HEK293 (cell line): ENCODE measurements at regions not wholly inside any gene's neighbourhood (a gene's known extent, or its start where the extent isn't known, plus 50 kb on each side); places are given as distances from the start of the nearest gene placed in this dataset.

Source experiments
- CTCF ChIA-PET: fragments of 350-600 bp; formaldehyde crosslinking; extraction: SDS; loops from one replicate; lab custom pipeline; 2021; ENCODE audit warnings: antibody characterized with exemption; lab: Yijun Ruan, JAX
- POLR2A ChIA-PET: fragments of 300-600 bp; formaldehyde crosslinking; extraction: SDS; loops from one replicate; lab custom pipeline; 2020; ENCODE audit warnings: antibody characterized with exemption, inconsistent platforms; lab: Yijun Ruan, JAX
- H3K27ac ChIP-seq: fragments of 200-500 bp; sonication (Bioruptor generic); 2 replicates; pipeline ENCODE4 v1.5.1; 2014; ENCODE audit warnings: low read depth, low read length, control low read depth, inconsistent platforms; ENCODE audit errors: extremely low read depth
- H3K36me3 ChIP-seq, 2 experiments: fragments of 200-500 bp in 1 of 2; sonication (Bioruptor generic) in 1 of 2; 1 replicate in 1 of 2; 2 replicates in 1 of 2; pipeline ENCODE4 v1.5.1; 2014 to 2017; ENCODE audit warnings: inconsistent platforms in 2 of 2, low read length in 2 of 2; ENCODE audit not compliant: control insufficient read depth in 2 of 2, insufficient read depth in 1 of 2
- H3K4me1 ChIP-seq: fragments of 200-500 bp; sonication (Bioruptor generic); 2 replicates; pipeline ENCODE4 v1.5.1; 2014; ENCODE audit warnings: mild to moderate bottlenecking, low read length, inconsistent platforms; ENCODE audit not compliant: control insufficient read depth, insufficient read depth
- H3K4me3 ChIP-seq: 2 replicates; pipeline ENCODE4 v1.5.1; 2011; ENCODE audit warnings: low read depth, mild to moderate bottlenecking, control low read depth, low read length, moderate library complexity
- H3K9me3 ChIP-seq: fragments of 200-500 bp; sonication (Bioruptor generic); 2 replicates; pipeline ENCODE4 v1.5.1; 2014; ENCODE audit warnings: low read depth, low read length, inconsistent platforms; ENCODE audit not compliant: control insufficient read depth, insufficient read depth
- EGR2 ChIP-seq: fragments of 450-650 bp; formaldehyde crosslinking; IDR thresholded peaks from 2 replicates; pipeline ENCODE4 v1.5.1; 2016; ENCODE audit warnings: low read depth, missing biosample characterization, missing genetic modification characterization
- GLI4 ChIP-seq: fragments of 450-650 bp; formaldehyde crosslinking; IDR thresholded peaks from 2 replicates; pipeline ENCODE4 v1.5.1; 2016; ENCODE audit warnings: missing biosample characterization, missing genetic modification characterization
- MZF1 ChIP-seq: fragments of 450-650 bp; formaldehyde crosslinking; IDR thresholded peaks from 2 replicates; pipeline ENCODE4 v1.5.1; 2017; ENCODE audit warnings: missing biosample characterization, missing genetic modification characterization, borderline replicate concordance
- OVOL3 ChIP-seq: fragments of 450-650 bp; formaldehyde crosslinking; IDR thresholded peaks from 2 replicates; pipeline ENCODE4 v1.5.1; 2016; ENCODE audit warnings: missing biosample characterization, missing genetic modification characterization
- SCRT2 ChIP-seq: fragments of 450-650 bp; formaldehyde crosslinking; IDR thresholded peaks from 2 replicates; pipeline ENCODE4 v1.5.1; 2016; ENCODE audit warnings: missing biosample characterization, missing genetic modification characterization
- TRIM28 ChIP-seq: IDR thresholded peaks from 2 replicates; pipeline ENCODE4 v1.6.1; 2011; ENCODE audit warnings: low read length, control low read depth, borderline replicate concordance
- YY2 ChIP-seq: fragments of 450-650 bp; formaldehyde crosslinking; IDR thresholded peaks from 2 replicates; pipeline ENCODE4 v1.5.1; 2016; ENCODE audit warnings: missing biosample characterization, missing genetic modification characterization
- ZBTB17 ChIP-seq: fragments of 450-650 bp; formaldehyde crosslinking; IDR thresholded peaks from 2 replicates; pipeline ENCODE4 v1.5.1; 2016; ENCODE audit warnings: missing biosample characterization, missing genetic modification characterization
- ZBTB44 ChIP-seq: fragments of 450-650 bp; IDR thresholded peaks from 2 replicates; pipeline ENCODE4 v1.5.1; 2018; ENCODE audit warnings: missing biosample characterization, mild to moderate bottlenecking, missing genetic modification characterization
- ZNF16 ChIP-seq: fragments of 450-650 bp; formaldehyde crosslinking; IDR thresholded peaks from 2 replicates; pipeline ENCODE4 v1.5.1; 2016; ENCODE audit warnings: low read depth, missing biosample characterization, missing genetic modification characterization
- ZNF174 ChIP-seq: fragments of 450-650 bp; formaldehyde crosslinking; IDR thresholded peaks from 2 replicates; pipeline ENCODE4 v1.5.0; 2017; ENCODE audit warnings: missing biosample characterization, mild to moderate bottlenecking, missing genetic modification characterization
- ZNF184 ChIP-seq: fragments of 450-650 bp; IDR thresholded peaks from 2 replicates; pipeline ENCODE4 v1.5.1; 2018; ENCODE audit warnings: missing biosample characterization, mild to moderate bottlenecking, missing genetic modification characterization
- ZNF302 ChIP-seq: fragments of 450-650 bp; formaldehyde crosslinking; IDR thresholded peaks from 2 replicates; pipeline ENCODE4 v1.5.1; 2016; ENCODE audit warnings: missing biosample characterization, missing genetic modification characterization, low read depth
- ZNF548 ChIP-seq: fragments of 450-650 bp; formaldehyde crosslinking; IDR thresholded peaks from 2 replicates; pipeline ENCODE4 v1.5.1; 2016; ENCODE audit warnings: missing biosample characterization, missing genetic modification characterization
- ZNF549 ChIP-seq: fragments of 450-650 bp; IDR thresholded peaks from 2 replicates; pipeline ENCODE4 v1.5.1; 2018; ENCODE audit warnings: missing biosample characterization, missing genetic modification characterization, mild to moderate bottlenecking, inconsistent platforms, moderate library complexity
- ZNF558 ChIP-seq: fragments of 450-650 bp; formaldehyde crosslinking; IDR thresholded peaks from 2 replicates; pipeline ENCODE4 v1.5.1; 2016; ENCODE audit warnings: missing biosample characterization, missing genetic modification characterization
- ZNF610 ChIP-seq: fragments of 450-650 bp; formaldehyde crosslinking; IDR thresholded peaks from 2 replicates; pipeline ENCODE4 v1.5.1; 2016; ENCODE audit warnings: missing biosample characterization, missing genetic modification characterization, borderline replicate concordance
- ZNF624 ChIP-seq: fragments of 450-650 bp; formaldehyde crosslinking; IDR thresholded peaks from 2 replicates; pipeline ENCODE4 v1.5.1; 2017; ENCODE audit warnings: missing biosample characterization, missing genetic modification characterization
- ZNF626 ChIP-seq: fragments of 450-650 bp; sonication (Bioruptor Pico); formaldehyde crosslinking; IDR thresholded peaks from 2 replicates; pipeline ENCODE4 v1.5.1; 2018; ENCODE audit warnings: missing biosample characterization, missing genetic modification characterization, inconsistent platforms
- ZNF677 ChIP-seq: fragments of 450-650 bp; IDR thresholded peaks from 2 replicates; pipeline ENCODE4 v1.5.0; 2018; ENCODE audit warnings: missing biosample characterization, mild to moderate bottlenecking, missing genetic modification characterization, moderate library complexity
- ZNF747 ChIP-seq: fragments of 450-650 bp; formaldehyde crosslinking; IDR thresholded peaks from 2 replicates; pipeline ENCODE4 v1.5.1; 2016; ENCODE audit warnings: missing biosample characterization, missing genetic modification characterization
- ZNF76 ChIP-seq: fragments of 450-650 bp; formaldehyde crosslinking; IDR thresholded peaks from 2 replicates; pipeline ENCODE4; 2016; ENCODE audit warnings: low read depth, missing biosample characterization, missing genetic modification characterization, borderline replicate concordance
- ZNF837 ChIP-seq: fragments of 450-650 bp; formaldehyde crosslinking; IDR thresholded peaks from 2 replicates; pipeline ENCODE4 v1.5.1; 2016; ENCODE audit warnings: missing biosample characterization, missing genetic modification characterization
- ZXDB ChIP-seq: fragments of 450-650 bp; formaldehyde crosslinking; IDR thresholded peaks from 2 replicates; pipeline ENCODE4 v1.5.1; 2016; ENCODE audit warnings: missing biosample characterization, missing genetic modification characterization
- TF ChIP-seq, protein P1 (sequence below): fragments of 450-650 bp; formaldehyde crosslinking; IDR thresholded peaks from 2 replicates; pipeline ENCODE4 v1.5.1; 2016; ENCODE audit warnings: missing biosample characterization, missing genetic modification characterization
- TF ChIP-seq, protein P2 (sequence below): fragments of 450-650 bp; formaldehyde crosslinking; IDR thresholded peaks from 2 replicates; pipeline ENCODE4 v1.5.1; 2016; ENCODE audit warnings: missing biosample characterization, missing genetic modification characterization
- TF ChIP-seq, protein P3 (sequence below): fragments of 450-650 bp; formaldehyde crosslinking; conservative IDR thresholded peaks from 2 replicates; pipeline ENCODE4 v1.5.1; 2016; ENCODE audit warnings: low read depth, missing biosample characterization, missing genetic modification characterization

- Histone ChIP-seq H3K9me3 (no peaks in the 10 kb centered on the region), H3K27ac (no peak overlapping the region), H3K36me3 (no peaks in the 10 kb centered on the region), H3K4me1 (peaks cover 20% of the 10 kb centered on the region), H3K4me3 (no peak overlapping the region)
- no peak for TF ChIP-seq ZBTB17 (tag by site-specific recombination)
- TF ChIP-seq, protein P1, sequence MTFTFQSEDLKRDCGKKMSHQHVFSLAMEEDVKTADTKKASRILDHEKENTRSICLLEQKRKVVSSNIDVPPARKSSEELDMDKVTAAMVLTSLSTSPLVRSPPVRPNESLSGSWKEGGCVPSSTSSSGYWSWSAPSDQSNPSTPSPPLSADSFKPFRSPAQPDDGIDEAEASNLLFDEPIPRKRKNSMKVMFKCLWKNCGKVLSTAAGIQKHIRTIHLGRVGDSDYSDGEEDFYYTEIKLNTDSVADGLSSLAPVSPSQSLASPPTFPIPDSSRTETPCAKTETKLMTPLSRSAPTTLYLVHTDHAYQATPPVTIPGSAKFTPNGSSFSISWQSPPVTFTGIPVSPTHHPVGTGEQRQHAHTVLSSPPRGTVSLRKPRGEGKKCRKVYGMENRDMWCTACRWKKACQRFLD (tag by site-specific recombination), result no peak
- no peak for TF ChIP-seq ZNF610
- TF ChIP-seq, protein P2, sequence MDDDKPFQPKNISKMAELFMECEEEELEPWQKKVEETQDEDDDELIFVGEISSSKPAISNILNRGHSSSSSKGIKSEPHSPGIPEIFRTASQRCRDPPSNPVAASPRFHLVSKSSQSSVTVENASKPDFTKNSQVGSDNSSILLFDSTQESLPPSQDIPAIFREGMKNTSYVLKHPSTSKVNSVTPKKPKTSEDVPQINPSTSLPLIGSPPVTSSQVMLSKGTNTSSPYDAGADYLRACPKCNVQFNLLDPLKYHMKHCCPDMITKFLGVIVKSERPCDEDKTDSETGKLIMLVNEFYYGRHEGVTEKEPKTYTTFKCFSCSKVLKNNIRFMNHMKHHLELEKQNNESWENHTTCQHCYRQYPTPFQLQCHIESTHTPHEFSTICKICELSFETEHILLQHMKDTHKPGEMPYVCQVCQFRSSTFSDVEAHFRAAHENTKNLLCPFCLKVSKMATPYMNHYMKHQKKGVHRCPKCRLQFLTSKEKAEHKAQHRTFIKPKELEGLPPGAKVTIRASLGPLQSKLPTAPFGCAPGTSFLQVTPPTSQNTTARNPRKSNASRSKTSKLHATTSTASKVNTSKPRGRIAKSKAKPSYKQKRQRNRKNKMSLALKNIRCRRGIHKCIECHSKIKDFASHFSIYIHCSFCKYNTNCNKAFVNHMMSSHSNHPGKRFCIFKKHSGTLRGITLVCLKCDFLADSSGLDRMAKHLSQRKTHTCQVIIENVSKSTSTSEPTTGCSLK, result no peak
- TF ChIP-seq ZNF747 (tag by site-specific recombination), result no peak
- TF ChIP-seq YY2 (tag by site-specific recombination), result no peak
- TF ChIP-seq ZBTB44 (tag by site-specific recombination), result no peak
- TF ChIP-seq ZNF624 (tag by site-specific recombination), result no peak
- no peak for TF ChIP-seq ZNF184 (tag by site-specific recombination)
- no peak for TF ChIP-seq ZNF837 (tag by site-specific recombination)
- no peak for TF ChIP-seq ZNF558 (tag by site-specific recombination)
- no peak for TF ChIP-seq GLI4 (tag by site-specific recombination)
- TF ChIP-seq OVOL3 (tag by site-specific recombination), result no peak
- no peak for TF ChIP-seq EGR2 (tag by site-specific recombination)
- TF ChIP-seq ZXDB (tag by site-specific recombination), result no peak
- POLR2A ChIA-PET, result no interaction called here
- CTCF ChIA-PET, result interaction anchor here (0.6 to 0.7 kb wide), 2 partner anchors 12 to 207 kb away, joined by 3 read pairs; no protein-coding TSS in a partner anchor
Observed at GRCh38 chr6:137653706-137654059, 159.5 kb upstream of the OLIG3 start.

DNA sequence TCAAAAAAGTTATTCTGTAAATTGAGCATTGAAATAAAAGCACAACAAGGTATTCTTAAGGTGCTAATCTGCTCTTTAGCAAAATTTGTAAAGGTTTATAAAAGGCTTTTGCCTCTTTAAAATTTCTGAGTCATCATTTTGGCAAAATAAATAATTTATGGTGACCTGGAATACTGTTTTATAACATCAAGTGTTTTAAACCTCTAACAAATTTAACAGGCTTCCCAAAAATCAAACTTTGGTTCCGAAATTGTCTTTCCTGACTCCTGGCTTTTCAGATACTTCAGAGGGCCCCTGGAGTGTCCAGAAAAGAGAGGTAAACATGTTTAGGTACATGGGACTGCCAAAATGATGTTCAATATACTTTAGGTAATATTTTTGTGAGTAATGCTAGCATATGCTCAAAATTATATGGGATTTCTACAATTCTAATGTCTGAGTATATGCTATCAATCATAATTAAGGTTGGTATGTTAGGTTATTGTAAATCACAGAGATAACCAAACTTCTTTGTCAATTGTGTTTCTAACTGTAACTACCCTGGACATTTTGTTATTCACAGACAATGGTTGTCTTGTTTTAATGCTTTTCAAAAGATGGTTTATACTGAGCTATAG, 160.3 kb upstream of the OLIG3 start:
- Histone ChIP-seq H3K4me3 (no peak overlapping the region), H3K27ac (no peak overlapping the region), H3K9me3 (no peaks in the 10 kb centered on the region), H3K4me1 (peaks cover 16% of the 10 kb centered on the region), H3K36me3 (no peaks in the 10 kb centered on the region)
- ChIA-PET POLR2A (no interaction called here), CTCF (interaction anchor here (0.6 to 0.7 kb wide), 3 partner anchors 13 to 1025 kb away, joined by 3 read pairs; no protein-coding TSS in a partner anchor)
- TF ChIP-seq ZNF174 (tag by site-specific recombination) (0 out of 2 replicates have a peak, but pooled peaks have one; percentile 28), ZNF184 (tag by site-specific recombination) (0 out of 2 replicates have a peak, but pooled peaks have one; percentile 20), ZNF76 (tag by site-specific recombination) (no peak), TRIM28 (peak; percentile 58; the same call in 1 of the 2 replicates), ZNF677 (tag by site-specific recombination) (no peak), ZNF626 (tag by site-specific recombination) (peak; percentile 91), ZNF16 (tag by site-specific recombination) (no peak), MZF1 (tag by site-specific recombination) (no peak), ZNF302 (tag by site-specific recombination) (no peak), SCRT2 (no peak), ZNF549 (peak; percentile 70), ZNF548 (tag by site-specific recombination) (no peak)
- TF ChIP-seq, protein P3, sequence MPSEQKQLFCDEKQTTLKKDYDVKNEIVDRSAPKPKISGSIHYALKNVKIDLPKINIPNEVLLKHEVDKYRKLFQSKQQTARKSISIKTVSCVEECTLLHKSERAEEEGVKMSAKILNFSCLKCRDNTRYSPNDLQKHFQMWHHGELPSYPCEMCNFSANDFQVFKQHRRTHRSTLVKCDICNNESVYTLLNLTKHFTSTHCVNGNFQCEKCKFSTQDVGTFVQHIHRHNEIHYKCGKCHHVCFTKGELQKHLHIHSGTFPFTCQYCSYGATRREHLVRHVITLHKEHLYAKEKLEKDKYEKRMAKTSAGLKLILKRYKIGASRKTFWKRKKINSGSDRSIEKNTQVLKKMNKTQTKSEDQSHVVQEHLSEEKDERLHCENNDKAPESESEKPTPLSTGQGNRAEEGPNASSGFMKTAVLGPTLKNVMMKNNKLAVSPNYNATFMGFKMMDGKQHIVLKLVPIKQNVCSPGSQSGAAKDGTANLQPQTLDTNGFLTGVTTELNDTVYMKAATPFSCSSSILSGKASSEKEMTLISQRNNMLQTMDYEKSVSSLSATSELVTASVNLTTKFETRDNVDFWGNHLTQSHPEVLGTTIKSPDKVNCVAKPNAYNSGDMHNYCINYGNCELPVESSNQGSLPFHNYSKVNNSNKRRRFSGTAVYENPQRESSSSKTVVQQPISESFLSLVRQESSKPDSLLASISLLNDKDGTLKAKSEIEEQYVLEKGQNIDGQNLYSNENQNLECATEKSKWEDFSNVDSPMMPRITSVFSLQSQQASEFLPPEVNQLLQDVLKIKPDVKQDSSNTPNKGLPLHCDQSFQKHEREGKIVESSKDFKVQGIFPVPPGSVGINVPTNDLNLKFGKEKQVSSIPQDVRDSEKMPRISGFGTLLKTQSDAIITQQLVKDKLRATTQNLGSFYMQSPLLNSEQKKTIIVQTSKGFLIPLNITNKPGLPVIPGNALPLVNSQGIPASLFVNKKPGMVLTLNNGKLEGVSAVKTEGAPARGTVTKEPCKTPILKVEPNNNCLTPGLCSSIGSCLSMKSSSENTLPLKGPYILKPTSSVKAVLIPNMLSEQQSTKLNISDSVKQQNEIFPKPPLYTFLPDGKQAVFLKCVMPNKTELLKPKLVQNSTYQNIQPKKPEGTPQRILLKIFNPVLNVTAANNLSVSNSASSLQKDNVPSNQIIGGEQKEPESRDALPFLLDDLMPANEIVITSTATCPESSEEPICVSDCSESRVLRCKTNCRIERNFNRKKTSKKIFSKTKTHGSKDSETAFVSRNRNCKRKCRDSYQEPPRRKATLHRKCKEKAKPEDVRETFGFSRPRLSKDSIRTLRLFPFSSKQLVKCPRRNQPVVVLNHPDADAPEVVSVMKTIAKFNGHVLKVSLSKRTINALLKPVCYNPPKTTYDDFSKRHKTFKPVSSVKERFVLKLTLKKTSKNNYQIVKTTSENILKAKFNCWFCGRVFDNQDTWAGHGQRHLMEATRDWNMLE (tag by site-specific recombination), result peak; percentile 54
